ENCODE measurements at regions not wholly inside any gene's neighbourhood (a gene's known extent, or its start where the extent isn't known, plus 50 kb on each side); places are given as distances from the start of the nearest gene placed in this dataset.

DNA sequence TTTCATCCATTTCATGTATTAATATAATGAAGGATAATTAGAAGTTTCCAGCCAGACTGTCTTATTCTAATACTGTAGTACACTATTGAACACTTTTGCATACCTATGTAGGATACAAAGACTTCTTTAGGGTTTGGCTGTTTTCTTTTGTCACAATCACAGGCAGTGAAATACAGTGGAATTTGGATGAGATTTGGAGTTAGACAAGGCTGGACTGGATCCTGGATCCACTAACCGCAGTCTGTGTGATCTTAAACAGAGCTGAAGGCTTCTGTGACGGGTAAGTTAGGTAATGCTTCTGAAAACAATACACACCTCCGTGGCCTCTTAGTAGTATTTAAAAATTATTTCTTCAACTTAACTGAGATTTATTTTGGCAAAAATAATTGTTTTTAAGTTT lies 1128.6 kb upstream of the CDH2 start:
- no peak for DNase-seq

DNA sequence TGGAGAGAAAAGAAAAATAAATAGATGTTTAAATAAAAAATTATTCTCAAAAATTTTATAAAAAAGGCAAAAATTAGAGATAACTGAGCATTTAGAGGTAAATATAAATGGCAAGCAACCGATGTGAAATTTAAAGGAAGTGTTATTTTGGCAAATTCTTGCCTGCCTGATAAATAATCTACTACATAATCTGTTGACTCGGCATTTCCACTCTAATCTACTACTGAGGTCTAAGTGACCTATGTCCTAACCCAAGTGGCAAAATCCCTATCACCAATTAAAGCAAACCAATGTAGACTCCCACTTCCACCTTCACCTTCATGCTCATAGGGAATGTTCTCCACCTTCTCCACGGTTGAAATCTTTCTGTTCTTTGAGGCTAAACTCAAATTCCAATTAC lies 1124.1 kb upstream of the CDH2 start:
- no peak for DNase-seq

DNA sequence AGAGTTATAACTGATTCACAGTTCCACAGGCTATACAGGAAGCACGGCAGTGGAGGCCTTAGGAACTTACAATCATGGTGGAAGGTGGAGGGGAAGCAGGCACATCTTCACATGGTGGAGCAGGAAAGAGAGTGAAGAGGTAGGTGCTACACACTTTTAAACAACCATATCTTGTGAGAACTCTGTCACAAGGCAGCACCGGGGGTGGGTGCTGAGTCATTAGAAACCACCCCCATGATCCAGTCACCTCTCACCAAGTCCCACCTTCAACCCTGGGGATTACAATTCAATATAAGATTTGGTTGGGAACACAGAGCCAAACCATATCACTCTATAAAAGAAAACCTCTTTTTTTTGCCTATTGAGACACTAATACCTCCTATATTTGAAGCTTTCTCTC lies 1108.5 kb upstream of the CDH2 start:
- DNase-seq = no peak

DNA sequence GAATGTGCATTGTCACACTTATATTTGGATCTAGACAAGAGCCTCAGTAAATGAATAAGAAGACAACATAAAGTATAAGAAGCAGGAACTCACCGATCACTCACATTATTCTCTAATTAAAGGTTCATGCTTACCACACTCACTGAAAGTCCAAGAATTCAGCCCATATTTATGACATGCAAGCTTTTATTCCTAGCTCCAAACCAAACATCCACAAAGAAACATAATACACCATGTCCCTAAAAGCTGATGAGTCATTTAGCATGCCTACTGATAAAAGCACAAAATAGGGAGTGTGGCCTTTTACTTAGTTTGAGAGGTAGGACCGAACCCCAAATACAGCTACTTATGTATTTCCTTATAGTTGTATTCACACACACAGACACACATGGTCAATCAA lies 1094.6 kb upstream of the CDH2 start:
- no peak for DNase-seq

DNA sequence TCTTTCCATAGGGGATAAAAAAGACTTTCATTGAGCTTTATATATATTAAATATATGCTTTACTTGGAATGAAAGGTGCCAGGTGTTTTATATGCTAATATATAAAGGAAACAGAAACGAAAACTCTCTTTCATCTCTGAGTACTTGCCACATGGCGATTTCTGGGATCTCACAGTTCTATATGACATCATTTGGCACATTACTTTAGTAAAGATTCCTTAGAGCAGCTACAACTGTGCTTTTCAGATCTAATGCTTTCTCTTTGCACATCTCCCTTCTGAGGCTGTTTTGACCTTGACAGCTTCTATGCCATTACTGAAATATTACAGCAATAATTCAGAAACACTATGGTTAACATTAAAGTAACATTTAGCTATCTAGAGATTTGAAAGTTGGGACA lies 1082.9 kb upstream of the CDH2 start:
- no peak for DNase-seq

DNA sequence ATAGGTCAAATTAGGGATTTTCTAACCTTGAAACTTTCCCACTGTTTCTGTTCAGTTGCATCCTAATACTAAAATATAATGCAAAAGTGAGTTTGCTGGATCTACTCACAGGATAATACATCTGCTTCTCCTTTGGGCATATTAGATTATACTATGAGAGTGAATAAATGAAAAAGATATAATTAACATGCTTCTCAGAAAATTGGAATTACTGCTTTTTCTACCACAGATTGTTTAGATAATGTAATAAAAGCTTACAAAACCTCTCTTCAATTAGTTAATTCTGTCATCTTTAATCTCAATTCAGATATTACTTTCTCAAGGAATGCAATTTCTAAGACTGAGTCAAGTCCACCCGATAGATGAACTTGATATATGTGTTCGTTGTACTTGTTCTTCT lies 1077.2 kb upstream of the CDH2 start:
- DNase-seq = no peak

DNA sequence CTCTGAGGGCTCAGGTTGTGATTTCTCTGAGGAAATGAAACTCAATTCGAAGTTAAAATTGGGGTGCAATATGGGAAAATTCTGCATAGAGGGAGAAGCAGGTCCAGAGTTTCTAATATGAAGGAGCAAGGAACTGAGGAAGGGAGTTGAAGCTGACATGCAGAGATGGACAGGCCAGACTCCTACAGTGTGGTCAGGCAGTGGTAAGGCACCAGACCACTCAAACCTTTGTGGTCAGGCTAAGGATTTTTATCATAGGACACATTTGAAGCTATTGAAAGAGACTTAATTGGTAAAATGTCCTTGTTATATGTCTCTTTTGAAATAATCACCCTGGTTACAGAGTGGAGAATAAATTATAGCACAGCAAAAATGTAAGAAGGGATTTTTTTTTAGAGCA lies 1074.8 kb upstream of the CDH2 start:
- DNase-seq = no peak

DNA sequence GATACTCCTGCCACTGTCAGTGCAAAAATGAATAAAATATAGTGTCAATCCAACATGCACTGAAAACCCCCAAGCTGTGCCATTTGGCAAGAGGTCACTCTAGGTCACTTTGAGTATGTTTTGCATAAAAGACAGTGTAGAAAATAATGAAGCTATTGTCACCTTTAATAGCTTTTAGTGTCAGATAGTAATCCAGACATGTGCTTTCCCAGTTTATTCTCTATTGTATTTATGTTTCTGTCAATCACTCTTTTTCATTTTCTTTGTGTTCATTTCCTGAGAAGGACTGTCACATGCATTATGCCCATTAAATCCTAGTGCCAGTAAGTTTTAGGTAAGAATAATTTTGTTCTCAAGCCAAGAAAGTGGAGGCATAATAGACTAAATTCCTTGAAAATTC lies 1073.9 kb upstream of the CDH2 start:
- no peak for DNase-seq

DNA sequence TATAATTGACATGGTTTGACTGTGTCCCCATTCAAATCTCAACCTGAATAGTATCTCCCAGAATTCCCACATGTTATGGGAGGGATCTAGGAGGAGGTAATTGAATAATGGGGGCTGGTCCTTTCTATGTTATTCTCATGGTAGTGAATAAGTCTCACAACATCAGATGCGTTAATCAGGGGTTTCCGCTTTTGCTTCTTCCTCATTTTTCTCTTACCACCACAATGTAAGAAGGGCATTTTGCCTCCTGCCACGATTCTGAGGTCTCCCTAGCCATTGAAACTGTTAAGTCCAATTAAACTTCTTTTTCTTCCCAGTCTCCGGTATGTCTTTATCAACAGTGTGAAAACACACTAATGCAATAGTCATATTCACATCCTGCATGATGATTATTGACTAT lies 1073.3 kb upstream of the CDH2 start:
- DNase-seq = no peak

DNA sequence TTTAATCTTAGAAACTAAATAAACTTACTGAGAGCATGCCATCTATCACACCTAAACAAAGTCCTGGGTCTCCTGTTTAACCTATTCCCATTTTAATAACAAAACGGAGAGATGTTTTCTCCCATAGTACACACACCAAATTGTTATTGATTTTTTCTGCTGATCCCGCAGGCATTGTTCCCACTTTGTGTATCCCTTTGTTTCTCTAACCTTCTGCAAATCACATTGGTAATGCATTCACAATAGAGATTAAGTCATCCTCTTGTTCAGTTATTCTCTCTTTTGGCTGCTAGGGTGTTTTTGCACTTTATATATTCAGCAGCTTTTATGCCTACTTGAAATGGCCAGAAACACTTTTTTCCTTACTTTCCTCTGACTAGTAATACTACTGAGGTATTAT lies 1071.9 kb upstream of the CDH2 start:
- no peak for DNase-seq

DNA sequence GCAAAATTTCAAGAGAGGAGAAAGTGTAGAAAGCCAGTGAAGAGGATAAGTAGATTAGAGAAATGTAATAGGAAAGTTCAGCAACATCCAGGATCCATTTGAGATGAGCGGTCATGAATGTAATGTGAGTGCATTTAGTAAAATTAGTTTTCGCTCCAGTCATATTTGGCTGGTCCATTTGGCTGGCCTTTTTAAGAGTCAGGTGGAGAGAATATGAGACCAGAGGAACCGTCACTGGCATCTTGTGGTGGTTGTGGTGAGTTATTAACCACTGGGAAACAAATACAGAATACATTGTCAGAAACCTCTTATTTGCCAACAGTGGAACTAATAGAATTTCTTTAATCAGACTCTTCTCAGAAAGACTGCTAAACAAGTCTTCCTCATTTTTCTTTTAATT lies 1064.3 kb upstream of the CDH2 start:
- no peak for DNase-seq

DNA sequence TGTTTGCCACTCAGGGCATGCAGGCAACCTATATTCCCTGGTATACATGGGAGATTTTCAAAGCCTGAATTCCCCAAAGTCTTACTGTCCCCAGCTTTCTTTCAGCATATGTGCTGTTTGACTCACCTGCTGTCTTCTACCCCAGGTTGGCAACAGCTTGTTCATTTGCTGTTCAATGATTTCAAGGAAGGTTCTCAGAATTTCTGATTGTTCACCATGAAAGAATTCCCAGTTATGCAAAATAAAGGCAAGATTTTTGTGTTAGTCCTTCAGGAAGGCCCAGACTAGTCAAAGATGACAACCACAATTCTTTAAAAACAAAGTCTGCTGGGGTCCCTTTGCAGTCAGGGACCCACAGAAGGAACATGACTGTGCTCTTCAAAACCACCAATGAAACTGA lies 1057.8 kb upstream of the CDH2 start:
- no peak for DNase-seq

DNA sequence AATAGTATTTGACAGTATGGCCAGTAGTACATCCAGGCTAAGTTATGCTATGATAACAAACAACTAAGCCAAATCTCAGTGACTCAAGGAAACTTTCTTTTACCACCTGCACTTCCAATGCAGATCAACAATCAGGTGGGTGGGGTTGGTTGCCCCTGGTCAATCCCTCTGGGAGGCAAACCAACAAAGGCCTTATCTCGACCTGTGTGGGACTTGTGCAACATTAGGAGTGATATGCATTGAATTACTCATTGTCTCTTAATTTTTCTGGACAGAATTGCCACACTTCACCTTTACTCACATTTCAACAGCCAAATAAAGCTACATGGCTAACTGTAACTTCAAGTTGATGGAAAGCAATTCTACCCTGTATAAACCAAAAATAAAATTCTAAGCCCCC lies 1049.3 kb upstream of the CDH2 start:
- DNase-seq = no peak

DNA sequence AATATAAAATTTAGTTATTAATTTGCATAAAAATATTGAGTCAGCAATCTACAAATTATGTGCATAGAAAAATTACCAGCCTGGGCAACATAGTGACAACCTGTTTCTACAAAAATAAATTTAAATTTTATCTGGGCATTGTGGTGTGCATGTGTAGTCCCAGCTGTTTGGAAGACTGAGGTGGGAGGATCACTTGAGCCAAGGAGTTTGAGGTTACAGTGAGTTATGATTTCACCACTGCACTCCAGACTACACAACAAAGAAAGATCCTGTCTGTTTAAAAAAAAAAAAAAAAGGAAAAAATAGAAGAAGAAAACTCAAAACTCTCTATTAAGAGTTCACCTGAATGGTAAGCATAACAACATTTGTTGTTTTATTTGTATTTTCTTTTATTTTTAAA lies 1048.4 kb upstream of the CDH2 start:
- no peak for DNase-seq

DNA sequence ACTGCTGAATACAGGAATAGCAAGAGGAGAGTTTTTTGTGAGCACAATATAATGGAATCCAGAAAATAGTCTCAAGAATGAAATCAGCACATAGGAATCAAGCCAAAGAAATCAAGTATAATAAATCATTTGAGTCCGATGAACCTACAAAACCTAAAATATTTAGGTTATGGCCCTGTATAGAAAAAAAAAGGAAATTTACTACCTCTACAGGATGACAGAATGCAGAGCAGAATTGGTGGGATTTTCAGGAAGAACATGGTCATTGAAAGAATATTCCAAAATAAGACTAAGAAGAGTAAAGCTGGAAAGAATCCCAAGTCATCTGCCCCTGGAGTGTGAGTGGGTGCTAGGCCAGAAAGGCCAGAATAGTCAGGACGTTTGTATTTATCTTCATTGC lies 1041.2 kb upstream of the CDH2 start:
- DNase-seq = no peak

DNA sequence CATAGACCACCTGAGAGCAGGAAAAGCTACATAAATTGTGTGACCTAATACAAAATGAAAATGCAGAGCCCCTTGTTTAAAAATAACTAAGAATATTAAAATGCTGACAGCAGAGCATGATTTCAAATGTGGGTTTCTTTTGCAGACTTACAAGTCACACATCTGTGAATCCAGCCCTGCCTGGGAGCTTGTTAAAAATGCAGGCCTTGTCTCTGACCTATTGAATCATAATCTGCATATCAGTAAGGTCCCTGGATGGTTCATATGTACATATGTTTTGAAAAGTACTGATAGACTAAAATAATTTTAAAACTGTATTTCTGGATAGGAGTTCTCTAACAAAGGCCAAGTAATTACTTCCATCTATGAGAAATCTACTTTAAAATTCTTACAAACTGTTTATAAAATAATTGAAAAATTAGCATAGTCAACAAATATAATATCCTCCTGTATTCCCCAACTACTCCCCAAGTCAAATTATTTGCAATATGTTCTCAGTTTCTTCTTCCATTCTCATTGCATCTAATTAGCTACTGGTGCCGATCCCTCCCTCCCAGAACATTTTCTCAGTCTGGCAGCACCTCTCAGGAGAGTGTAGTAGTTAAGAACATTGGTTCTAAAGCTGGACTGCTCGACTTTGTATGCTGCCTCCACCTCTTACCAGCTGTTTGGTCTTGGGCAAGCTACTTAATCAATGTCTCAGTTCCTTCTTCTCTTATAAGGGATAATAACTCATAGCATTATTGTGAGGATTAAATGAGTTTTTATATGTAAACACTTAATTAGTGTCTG lies 1040.4 kb upstream of the CDH2 start:
- DNase-seq = no peak

DNA sequence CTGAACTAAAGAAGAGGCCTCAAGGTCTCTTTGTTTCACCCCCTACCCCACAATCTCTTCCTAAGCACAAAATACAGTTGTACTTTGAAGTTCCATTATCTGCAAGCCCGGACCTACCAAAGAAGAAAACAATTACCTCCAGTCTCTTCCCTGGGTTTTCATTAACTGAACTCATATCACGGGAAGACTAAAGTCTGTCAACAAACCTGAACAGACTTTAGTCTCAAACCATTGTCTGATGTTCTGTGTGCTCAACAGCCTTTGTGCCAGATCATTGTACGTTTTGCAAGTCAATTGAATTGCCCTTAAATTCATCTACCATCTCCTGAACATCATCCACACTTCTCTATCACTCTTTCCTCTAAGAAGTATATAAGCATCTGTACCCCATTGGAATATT lies 1021.9 kb upstream of the CDH2 start:
- no peak for DNase-seq

DNA sequence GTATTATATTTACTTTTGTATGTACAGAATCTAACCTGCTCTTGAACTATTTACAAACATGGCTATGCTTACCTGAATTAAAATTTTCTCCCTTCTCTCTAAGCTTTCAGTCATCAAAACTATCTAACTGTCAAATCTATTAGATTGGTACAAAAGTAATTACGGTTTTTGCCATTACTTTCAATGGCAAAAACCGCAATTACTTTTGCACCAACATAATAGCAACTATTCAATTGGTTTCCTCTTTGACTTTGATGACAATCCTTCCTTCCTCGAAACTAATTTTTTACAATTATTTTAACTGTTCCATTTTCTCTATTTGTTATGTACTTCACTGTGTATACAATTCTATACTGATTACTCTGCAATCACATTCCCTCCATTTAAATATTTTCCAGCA lies 1019.4 kb upstream of the CDH2 start:
- DNase-seq = no peak

DNA sequence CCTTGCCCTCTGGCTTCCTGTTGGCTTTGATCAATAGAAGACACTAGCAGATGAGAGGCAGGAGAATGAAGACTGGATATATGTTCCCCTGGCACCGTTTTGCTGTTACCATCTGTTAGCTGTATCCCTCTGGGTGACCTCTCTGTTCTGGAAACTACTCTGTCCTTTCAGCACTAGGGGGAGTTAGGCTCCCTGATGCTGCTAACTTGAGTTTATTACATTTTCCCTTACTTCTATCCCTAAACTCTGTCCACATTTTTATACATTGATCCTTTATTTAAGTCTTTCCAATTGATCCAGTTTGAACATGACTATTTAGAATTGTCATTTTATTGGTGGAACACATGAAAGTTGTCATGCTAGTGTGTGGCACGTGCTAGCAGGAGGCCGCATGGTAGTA lies 1014.3 kb upstream of the CDH2 start:
- DNase-seq = peak in 1 of 2 experiments; percentile 43

DNA sequence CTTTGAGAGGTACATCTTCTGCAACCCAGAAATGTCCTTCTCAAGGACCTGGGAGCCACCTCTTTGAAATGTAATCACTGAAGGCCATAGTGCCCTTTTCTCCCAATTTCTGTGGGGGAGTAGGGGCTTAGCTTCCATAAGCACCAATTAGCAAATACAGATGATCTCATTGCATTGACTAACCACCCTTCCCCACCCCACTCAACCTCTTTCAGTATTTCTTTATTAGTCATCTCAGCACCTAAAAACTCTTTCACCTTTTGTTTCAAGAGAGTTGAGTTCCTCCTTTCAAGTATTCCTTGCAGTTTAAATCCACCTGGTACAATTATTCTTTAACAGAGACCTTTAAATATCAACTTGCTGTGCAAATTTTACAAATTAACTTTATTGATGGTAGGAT lies 1011.8 kb upstream of the CDH2 start:
- no peak for DNase-seq

DNA sequence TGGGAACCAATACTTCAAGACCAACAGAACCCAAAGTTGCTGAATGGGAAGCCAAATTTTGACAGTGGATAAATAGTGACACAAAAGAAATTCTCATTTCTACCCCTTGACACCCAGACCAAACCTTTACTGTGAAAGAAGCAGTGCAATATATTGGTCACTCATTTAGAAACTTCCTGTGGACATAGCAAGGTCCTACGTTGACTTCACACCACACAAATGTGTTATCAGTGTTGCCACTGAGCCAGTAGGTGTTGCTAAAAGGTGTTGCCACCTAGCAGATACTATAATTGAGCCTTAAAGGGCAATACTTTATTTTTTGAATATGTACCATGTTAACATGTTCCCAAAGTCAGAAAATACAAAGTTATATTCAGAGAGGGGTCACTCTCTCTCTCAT lies 1008.9 kb upstream of the CDH2 start:
- no peak for DNase-seq

DNA sequence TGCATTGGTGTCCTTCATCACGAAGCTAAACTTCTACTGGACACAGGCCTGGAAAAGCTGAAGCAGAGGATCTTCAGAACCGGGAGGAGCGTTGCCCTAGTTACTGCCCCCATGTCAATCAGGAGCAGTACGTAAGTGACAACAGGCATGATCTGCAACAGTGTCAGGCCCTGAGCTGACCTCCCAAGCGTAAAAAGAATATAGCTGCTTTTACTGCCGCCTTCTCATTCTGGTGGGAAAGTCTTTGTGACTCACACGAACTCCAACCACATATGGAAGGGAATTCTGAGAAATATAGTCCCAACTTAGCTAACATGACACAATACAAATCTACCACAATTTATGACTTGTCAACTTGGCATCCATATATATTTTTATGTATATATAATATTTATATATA lies 1007.7 kb upstream of the CDH2 start:
- no peak for DNase-seq

DNA sequence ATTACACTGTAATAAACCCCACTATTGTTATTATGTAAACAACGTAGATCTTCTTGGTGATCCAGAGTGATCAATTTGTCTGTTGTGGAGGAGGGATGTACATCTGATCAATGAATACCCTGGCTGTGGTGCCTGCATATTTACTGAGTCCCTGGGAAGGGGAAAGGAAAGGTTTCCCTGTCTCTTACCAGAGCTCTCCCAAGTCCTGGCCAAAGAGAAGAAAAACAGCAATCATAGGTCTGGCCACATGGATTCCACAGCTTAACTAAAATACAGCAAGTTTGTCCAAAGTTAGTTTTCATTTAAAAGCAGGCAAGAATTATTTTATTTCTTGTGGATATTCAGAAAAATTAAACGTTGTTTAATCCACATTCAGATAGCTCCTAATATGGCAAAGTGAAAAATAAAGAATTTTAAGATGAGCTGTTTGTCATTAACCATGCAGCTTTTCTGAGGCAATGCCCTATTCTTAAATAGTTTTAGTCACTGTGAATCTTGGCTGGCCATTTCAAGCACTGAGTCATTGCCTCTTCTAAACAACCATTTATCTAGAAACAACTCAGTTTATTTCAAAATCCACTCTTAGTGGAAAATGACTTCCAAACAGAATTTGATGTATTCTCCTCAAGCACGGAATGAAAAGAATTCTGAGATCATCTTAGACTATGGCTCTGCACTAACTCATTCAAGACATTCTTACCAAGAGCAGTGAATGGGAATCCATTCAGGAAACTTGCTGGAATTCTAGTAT lies 1004.4 kb upstream of the CDH2 start:
- no peak for DNase-seq

DNA sequence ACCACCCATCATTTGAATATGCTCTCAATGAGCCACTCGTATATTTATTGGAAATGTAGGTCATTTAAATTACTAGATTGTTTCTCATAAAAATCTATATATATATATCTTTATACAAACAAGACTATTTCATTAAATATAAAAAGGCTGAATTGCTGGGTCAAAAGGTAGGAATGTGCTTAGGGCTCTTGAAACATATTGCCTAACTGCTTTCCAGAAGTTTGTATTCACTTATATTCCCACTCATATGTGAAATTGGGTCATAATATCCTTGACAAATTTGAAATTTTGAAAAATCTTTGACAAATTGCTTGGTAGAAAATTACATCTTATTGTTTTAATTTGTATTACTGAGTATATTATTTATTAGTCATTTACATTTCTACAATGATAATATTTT lies 999.8 kb upstream of the CDH2 start:
- no peak for DNase-seq

DNA sequence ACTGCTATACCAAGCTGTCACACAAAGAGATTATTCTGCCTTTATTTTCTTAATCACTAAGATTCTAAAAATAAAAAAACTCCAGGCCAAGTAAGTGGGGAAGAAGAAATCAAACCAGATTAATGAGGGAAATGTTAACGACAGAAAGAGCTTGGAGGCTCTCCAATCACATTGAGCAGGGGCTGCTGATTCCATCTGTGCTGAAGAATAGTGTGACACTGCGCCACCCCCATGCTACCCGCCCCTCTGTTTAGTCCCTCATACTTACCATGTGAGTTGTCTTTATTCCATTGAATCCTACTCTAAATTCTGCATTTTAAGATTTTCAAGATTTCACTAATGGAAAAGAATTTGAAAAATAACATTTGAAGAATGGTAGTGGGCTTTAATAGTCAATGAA lies 998.0 kb upstream of the CDH2 start:
- DNase-seq = no peak
